B cell (primary cell): ENCODE measurements at regions not wholly inside any gene's neighbourhood (a gene's known extent, or its start where the extent isn't known, plus 50 kb on each side); places are given as distances from the start of the nearest gene placed in this dataset.

Experiments
- CTCF ChIP-seq: fragments of 200-600 bp; IDR thresholded peaks from one replicate; pipeline ENCODE4 v1.8.0; 2022; ENCODE audit warnings: antibody characterized with exemption, mild to moderate bottlenecking
- EZH2 ChIP-seq: IDR thresholded peaks from 2 replicates; pipeline ENCODE4 v1.6.1; 2012; ENCODE audit warnings: borderline replicate concordance, low read depth, mild to moderate bottlenecking, moderate library complexity, low read length; ENCODE audit not compliant: insufficient read depth, poor library complexity, severe bottlenecking

GRCh38 chr18:8522756-8523155 lies 86.5 kb upstream of the RAB12 start:
- no peak for TF ChIP-seq CTCF
- TF ChIP-seq EZH2 = no peak
